ENCODE measurements at regions not wholly inside any gene's neighbourhood (a gene's known extent, or its start where the extent isn't known, plus 50 kb on each side); places are given as distances from the start of the nearest gene placed in this dataset.

DNA sequence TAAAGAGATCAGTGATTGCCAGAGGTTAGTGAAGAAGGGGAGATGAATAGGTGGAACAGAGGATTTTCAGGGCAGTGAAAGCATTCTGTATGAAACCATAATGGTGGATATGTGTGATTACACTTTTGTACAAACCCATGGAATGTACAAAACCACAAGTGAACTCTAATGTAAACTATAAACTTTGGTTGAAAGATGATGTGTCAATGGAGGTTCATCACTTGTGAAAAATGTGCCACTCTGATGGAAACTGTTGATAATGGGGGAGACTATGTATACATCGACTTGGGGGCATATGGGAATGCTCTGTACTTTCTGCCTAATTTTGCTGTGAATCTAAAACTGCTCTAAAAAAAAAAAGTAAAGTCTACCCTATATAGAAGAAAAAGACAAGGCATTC is 68.7 kb upstream of the ARHGEF3 start:
- Mint-ChIP-seq H3K36me3 (ENCODE audit: low read depth, unreplicated experiment) (no peaks in the 10 kb centered on the region), H3K9me3 (ENCODE audit: unreplicated experiment) (no peaks in the 10 kb centered on the region), H3K27ac (ENCODE audit: unreplicated experiment) (no peak overlapping the region), H3K4me3 (ENCODE audit: unreplicated experiment) (no peak overlapping the region), H3K27me3 (ENCODE audit: unreplicated experiment) (no peaks in the 10 kb centered on the region), H3K4me1 (ENCODE audit: unreplicated experiment) (peaks cover 3% of the 10 kb centered on the region)
- DNase-seq (ENCODE audit: low spot score), result no peak
- TF ChIP-seq, protein P1, sequence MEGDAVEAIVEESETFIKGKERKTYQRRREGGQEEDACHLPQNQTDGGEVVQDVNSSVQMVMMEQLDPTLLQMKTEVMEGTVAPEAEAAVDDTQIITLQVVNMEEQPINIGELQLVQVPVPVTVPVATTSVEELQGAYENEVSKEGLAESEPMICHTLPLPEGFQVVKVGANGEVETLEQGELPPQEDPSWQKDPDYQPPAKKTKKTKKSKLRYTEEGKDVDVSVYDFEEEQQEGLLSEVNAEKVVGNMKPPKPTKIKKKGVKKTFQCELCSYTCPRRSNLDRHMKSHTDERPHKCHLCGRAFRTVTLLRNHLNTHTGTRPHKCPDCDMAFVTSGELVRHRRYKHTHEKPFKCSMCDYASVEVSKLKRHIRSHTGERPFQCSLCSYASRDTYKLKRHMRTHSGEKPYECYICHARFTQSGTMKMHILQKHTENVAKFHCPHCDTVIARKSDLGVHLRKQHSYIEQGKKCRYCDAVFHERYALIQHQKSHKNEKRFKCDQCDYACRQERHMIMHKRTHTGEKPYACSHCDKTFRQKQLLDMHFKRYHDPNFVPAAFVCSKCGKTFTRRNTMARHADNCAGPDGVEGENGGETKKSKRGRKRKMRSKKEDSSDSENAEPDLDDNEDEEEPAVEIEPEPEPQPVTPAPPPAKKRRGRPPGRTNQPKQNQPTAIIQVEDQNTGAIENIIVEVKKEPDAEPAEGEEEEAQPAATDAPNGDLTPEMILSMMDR (IDR thresholded peaks at IDR 0.05; ENCODE audit: unreplicated experiment), result no peak

DNA sequence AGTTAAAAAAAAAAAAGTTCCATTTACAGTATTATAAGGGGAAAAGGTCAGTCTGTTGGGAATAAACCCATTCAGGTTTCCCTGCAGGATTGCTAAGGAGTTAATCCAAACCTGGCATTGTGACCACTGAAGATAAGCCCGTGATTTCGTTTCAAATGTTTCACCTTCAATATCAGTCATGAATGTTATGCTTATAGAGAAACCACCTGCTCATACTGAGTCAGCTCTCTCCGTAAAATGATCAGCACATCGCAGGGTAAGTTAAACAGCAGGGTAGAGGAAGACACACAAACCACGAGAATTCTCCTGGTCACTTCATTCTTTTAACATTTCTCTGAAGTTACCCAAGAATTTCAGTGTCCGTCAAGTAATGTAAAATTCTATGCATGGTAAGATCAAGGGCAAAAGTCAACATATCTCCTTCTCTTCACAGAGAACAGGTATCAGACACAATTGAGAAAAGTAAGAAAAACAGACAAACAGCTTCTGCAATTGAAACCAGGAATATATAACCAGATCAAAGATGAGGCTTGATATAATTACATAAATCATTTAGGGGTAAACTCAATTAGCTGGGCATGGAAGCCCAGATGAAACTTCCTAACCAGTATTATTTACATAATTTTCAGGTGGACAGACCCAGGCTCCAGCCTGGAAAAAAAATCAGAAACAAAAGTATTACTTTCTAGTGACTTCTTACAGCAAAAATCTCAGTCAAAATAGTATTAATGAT is 67.6 kb upstream of the ARHGEF3 start:
- no peaks in the 10 kb centered on the region for H3K9me3 Mint-ChIP-seq (ENCODE audit: unreplicated experiment)
- peaks cover 3% of the 10 kb centered on the region for H3K4me1 Mint-ChIP-seq (ENCODE audit: unreplicated experiment)
- no peak for DNase-seq (ENCODE audit: low spot score)
- TF ChIP-seq, protein P1 (IDR thresholded peaks at IDR 0.05; ENCODE audit: unreplicated experiment), result no peak
- no peak overlapping the region for H3K4me3 Mint-ChIP-seq (ENCODE audit: unreplicated experiment)
- H3K27ac Mint-ChIP-seq (ENCODE audit: unreplicated experiment), result no peak overlapping the region
- H3K36me3 Mint-ChIP-seq (ENCODE audit: low read depth, unreplicated experiment), result no peaks in the 10 kb centered on the region
- H3K27me3 Mint-ChIP-seq (ENCODE audit: unreplicated experiment), result no peaks in the 10 kb centered on the region

DNA sequence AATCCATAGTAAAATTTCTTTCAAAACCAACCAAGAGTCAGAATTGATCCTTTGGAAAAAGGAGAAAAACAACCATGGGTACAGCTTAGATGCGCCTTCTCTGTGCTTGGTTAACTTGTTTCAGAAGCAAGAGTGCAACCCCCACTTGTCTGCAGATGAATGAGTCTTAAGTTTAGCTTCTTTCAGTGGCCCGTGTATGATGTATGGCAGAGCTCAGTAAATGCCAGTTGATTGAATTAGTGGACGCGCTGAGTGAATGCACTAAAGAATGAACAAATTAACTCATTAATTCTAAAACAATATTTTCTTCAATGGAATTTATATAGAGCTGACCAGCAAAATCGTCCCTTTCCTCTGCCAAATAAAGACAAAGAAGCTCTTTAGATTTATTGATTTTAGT is 67.0 kb upstream of the ARHGEF3 start:
- H3K27me3 Mint-ChIP-seq (ENCODE audit: unreplicated experiment), result no peaks in the 10 kb centered on the region
- H3K4me3 Mint-ChIP-seq (ENCODE audit: unreplicated experiment), result no peak overlapping the region
- no peak overlapping the region for H3K27ac Mint-ChIP-seq (ENCODE audit: unreplicated experiment)
- TF ChIP-seq, protein P1 (IDR thresholded peaks at IDR 0.05; ENCODE audit: unreplicated experiment), result no peak
- H3K9me3 Mint-ChIP-seq (ENCODE audit: unreplicated experiment), result no peaks in the 10 kb centered on the region
- H3K4me1 Mint-ChIP-seq (ENCODE audit: unreplicated experiment), result peaks cover 3% of the 10 kb centered on the region
- no peaks in the 10 kb centered on the region for H3K36me3 Mint-ChIP-seq (ENCODE audit: low read depth, unreplicated experiment)
- no peak for DNase-seq (ENCODE audit: low spot score)

DNA sequence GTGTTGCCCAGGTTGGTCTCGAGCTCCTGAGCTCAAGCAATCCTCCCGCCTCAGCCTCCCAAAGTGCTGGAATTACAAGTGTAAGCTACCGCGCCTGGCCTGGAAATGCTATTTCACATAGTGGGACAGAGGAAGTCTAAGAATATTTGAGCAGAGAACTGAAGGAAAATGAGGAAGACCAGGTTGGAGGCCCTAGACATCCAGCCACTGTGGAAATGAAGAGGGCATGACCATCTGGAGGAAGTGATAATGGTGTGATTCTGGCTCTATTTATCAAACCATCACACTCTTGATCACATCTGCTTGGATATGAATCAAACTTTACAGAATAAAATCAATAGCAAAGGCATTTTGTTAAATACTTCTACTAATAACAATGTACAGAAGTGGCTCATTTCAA is 65.9 kb upstream of the ARHGEF3 start:
- no peak overlapping the region for H3K4me3 Mint-ChIP-seq (ENCODE audit: unreplicated experiment)
- no peaks in the 10 kb centered on the region for H3K36me3 Mint-ChIP-seq (ENCODE audit: low read depth, unreplicated experiment)
- no peak for DNase-seq (ENCODE audit: low spot score)
- no peaks in the 10 kb centered on the region for H3K27me3 Mint-ChIP-seq (ENCODE audit: unreplicated experiment)
- no peaks in the 10 kb centered on the region for H3K9me3 Mint-ChIP-seq (ENCODE audit: unreplicated experiment)
- peaks cover 3% of the 10 kb centered on the region for H3K4me1 Mint-ChIP-seq (ENCODE audit: unreplicated experiment)
- TF ChIP-seq, protein P1 (IDR thresholded peaks at IDR 0.05; ENCODE audit: unreplicated experiment), result no peak
- no peak overlapping the region for H3K27ac Mint-ChIP-seq (ENCODE audit: unreplicated experiment)

DNA sequence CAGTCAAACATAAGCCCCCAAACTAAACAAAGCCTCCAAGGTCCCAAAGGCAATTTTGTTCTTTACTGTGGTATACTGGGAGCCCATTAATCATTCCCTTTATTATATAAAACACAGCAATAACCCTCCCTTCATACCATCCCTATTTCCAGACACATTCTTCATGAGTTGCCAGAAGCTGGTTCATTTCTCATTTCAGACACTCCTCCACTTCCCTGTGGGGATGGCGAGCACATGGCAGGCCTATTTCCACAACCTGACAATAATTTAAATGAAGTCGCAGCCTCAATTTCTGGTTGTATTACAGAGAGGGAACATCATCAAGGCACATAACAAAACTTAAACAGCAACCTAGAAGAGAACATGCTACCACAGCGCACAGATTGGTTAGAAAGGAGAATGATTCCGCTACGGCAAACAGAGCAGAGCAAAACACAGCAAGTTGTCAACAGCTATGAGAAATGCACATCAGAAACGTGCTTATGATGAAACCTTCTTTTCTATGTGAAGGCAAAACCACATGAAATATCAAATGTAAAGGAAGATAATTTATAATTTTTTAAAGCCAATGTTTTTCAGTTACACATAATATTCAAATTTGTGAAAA is 63.3 kb upstream of the ARHGEF3 start:
- peaks cover 3% of the 10 kb centered on the region for H3K4me1 Mint-ChIP-seq (ENCODE audit: unreplicated experiment)
- H3K27me3 Mint-ChIP-seq (ENCODE audit: unreplicated experiment), result no peaks in the 10 kb centered on the region
- H3K9me3 Mint-ChIP-seq (ENCODE audit: unreplicated experiment), result no peaks in the 10 kb centered on the region
- no peak for DNase-seq (ENCODE audit: low spot score)
- H3K36me3 Mint-ChIP-seq (ENCODE audit: low read depth, unreplicated experiment), result no peaks in the 10 kb centered on the region
- H3K27ac Mint-ChIP-seq (ENCODE audit: unreplicated experiment), result no peak overlapping the region
- no peak overlapping the region for H3K4me3 Mint-ChIP-seq (ENCODE audit: unreplicated experiment)
- TF ChIP-seq, protein P1 (IDR thresholded peaks at IDR 0.05; ENCODE audit: unreplicated experiment), result no peak
